Esophagus muscularis mucosa (tissue), 4 donors: ENCODE measurements at regions not wholly inside any gene's neighbourhood (a gene's known extent, or its start where the extent isn't known, plus 50 kb on each side); places are given as distances from the start of the nearest gene placed in this dataset.

Experiments
- DNase-seq: peaks from one replicate; pipeline ENCODE4 v3.0.0-alpha.2; 2017; ENCODE audit errors: extremely low spot score
- H3K27ac ChIP-seq, 4 donors: fragments of 200-600 bp; sonication (generic); replicated peaks in 1 of 4; 1 replicate in 3 of 4; 2 replicates in 1 of 4; pipeline ENCODE4 v1.5.1; 2016 to 2019; ENCODE audit warnings: mild to moderate bottlenecking in 1 of 4
- H3K27me3 ChIP-seq, 4 donors: fragments of 200-600 bp; sonication (generic); one replicate each; pipeline versions ENCODE4 v1.5.1 to v1.6.0; 2016 to 2019
- H3K36me3 ChIP-seq, 4 donors: fragments of 200-600 bp; sonication (generic); one replicate each; pipeline ENCODE4 v1.5.1; 2016 to 2019
- H3K4me1 ChIP-seq, 4 donors: fragments of 200-600 bp; sonication (generic); one replicate each; pipeline ENCODE4 v1.5.1; 2016 to 2019
- H3K4me3 ChIP-seq, 4 donors: fragments of 200-600 bp; sonication (generic); 1 replicate in 2 of 4; 2 replicates in 2 of 4; pipeline ENCODE4 v1.5.1; 2016 to 2019; ENCODE audit warnings: mild to moderate bottlenecking in 4 of 4, moderate library complexity in 1 of 4
- H3K9me3 ChIP-seq, 4 donors: fragments of 200-600 bp; sonication (generic); 1 replicate in 3 of 4; 2 replicates in 1 of 4; pipeline ENCODE4 v1.5.1; 2016 to 2019
- CTCF ChIP-seq, 3 experiments: fragments of 200-600 bp in 2 of 3; fragments of 450-650 bp in 1 of 3; sonication (generic) in 2 of 3; IDR thresholded peaks; one replicate each; pipeline ENCODE4 v1.5.1; 2017 to 2019; ENCODE audit warnings: antibody characterized with exemption in 3 of 3, mild to moderate bottlenecking in 2 of 3, moderate library complexity in 1 of 3
- EP300 ChIP-seq: sonication (generic); formaldehyde crosslinking; IDR thresholded peaks from one replicate; pipeline ENCODE4 v1.6.1; 2017; ENCODE audit warnings: antibody characterized with exemption
- POLR2A ChIP-seq: fragments of 450-650 bp; IDR thresholded peaks from one replicate; pipeline ENCODE4 v1.6.1; 2017; ENCODE audit warnings: antibody characterized with exemption, moderate library complexity, mild to moderate bottlenecking, low read depth
- POLR2AphosphoS5 ChIP-seq, 2 donors: sonication (generic); formaldehyde crosslinking; IDR thresholded peaks; one replicate each; pipeline ENCODE4 v1.6.1; 2017; ENCODE audit warnings: antibody characterized with exemption in 2 of 2
- whole genome bisulfite sequencing: methylation state at CpG from one replicate; pipeline ENCODE4 v1.1.5; 2018; 5-methylcytosine and 5-hydroxymethylcytosine counted together
- intact Hi-C: fragments of 100-400 bp; cut with DNase I; formaldehyde crosslinking; loops from one replicate; pipeline ENCODE4 v1.15.1; 2023

GRCh38 chr5:164561933-164562872, 1056.8 kb downstream of the MAT2B start:
- intact Hi-C loops = no loop called here
- no peak for TF ChIP-seq POLR2A
- no peak for TF ChIP-seq POLR2AphosphoS5 (IDR thresholded peaks at IDR 0.05)
- TF ChIP-seq CTCF (IDR thresholded peaks at IDR 0.05) = no peak
- no peak for TF ChIP-seq EP300
- H3K36me3 ChIP-seq = no peaks in the 10 kb centered on the region
- no peaks in the 10 kb centered on the region for H3K4me1 ChIP-seq
- H3K4me3 ChIP-seq = no peak overlapping the region
- H3K9me3 ChIP-seq = no peaks in the 10 kb centered on the region
- H3K27ac ChIP-seq = no peak overlapping the region
- DNase-seq = no peak
- 51% methylated on average over 7 of the region's 7 CpGs for WGBS
- H3K27me3 ChIP-seq = no peaks in the 10 kb centered on the region

GRCh38 chr5:164563370-164563769, 1058.0 kb downstream of the MAT2B start:
- intact Hi-C loops = no loop called here
- WGBS = 66% methylated on average over 1 of the region's 1 CpG

GRCh38 chr5:164573397-164573796, 1068.0 kb downstream of the MAT2B start:
- DNase-seq = no peak
- intact Hi-C loops = no loop called here
- H3K9me3 ChIP-seq = no peaks in the 10 kb centered on the region
- H3K36me3 ChIP-seq = no peaks in the 10 kb centered on the region
- H3K27ac ChIP-seq = no peak overlapping the region
- no peak for TF ChIP-seq EP300
- no peaks in the 10 kb centered on the region for H3K4me1 ChIP-seq
- no peak overlapping the region for H3K4me3 ChIP-seq
- 60% methylated on average over 2 of the region's 2 CpGs for WGBS
- H3K27me3 ChIP-seq = no peaks in the 10 kb centered on the region

More at GRCh38 chr5:164563370-164563769, 1058.0 kb downstream of the MAT2B start:
- no peaks in the 10 kb centered on the region for H3K27me3 ChIP-seq
- no peak overlapping the region for H3K4me3 ChIP-seq
- H3K4me1 ChIP-seq = no peaks in the 10 kb centered on the region
- H3K36me3 ChIP-seq = no peaks in the 10 kb centered on the region
- no peak overlapping the region for H3K27ac ChIP-seq
- TF ChIP-seq POLR2A = no peak
- no peak for TF ChIP-seq POLR2AphosphoS5 (IDR thresholded peaks at IDR 0.05)
- TF ChIP-seq CTCF (IDR thresholded peaks at IDR 0.05) = no peak
- TF ChIP-seq EP300 = no peak
- DNase-seq = no peak
- no peaks in the 10 kb centered on the region for H3K9me3 ChIP-seq

- H3K4me3 ChIP-seq = no peak overlapping the region
- TF ChIP-seq CTCF (IDR thresholded peaks at IDR 0.05) = no peak
- TF ChIP-seq EP300 = no peak
- no peak for TF ChIP-seq POLR2AphosphoS5 (IDR thresholded peaks at IDR 0.05)
- no peak for TF ChIP-seq POLR2A
- no peaks in the 10 kb centered on the region for H3K9me3 ChIP-seq
- intact Hi-C loops = no loop called here
- no peaks in the 10 kb centered on the region for H3K36me3 ChIP-seq
- no peaks in the 10 kb centered on the region for H3K27me3 ChIP-seq
- no peak overlapping the region for H3K27ac ChIP-seq
- 91% methylated on average over 2 of the region's 2 CpGs for WGBS
- H3K4me1 ChIP-seq = no peaks in the 10 kb centered on the region
- no peak for DNase-seq
Observed at GRCh38 chr5:164577201-164577600, 1071.8 kb downstream of the MAT2B start.

- DNase-seq = no peak
- intact Hi-C loops = no loop called here
- no peak for TF ChIP-seq POLR2A
- TF ChIP-seq POLR2AphosphoS5 (IDR thresholded peaks at IDR 0.05) = no peak
- TF ChIP-seq EP300 = no peak
- TF ChIP-seq CTCF (IDR thresholded peaks at IDR 0.05) = no peak
- Histone ChIP-seq H3K4me3 (no peak overlapping the region), H3K4me1 (no peaks in the 10 kb centered on the region), H3K27me3 (no peaks in the 10 kb centered on the region), H3K9me3 (no peaks in the 10 kb centered on the region), H3K27ac (no peak overlapping the region), H3K36me3 (no peaks in the 10 kb centered on the region)
- 66% methylated on average over 2 of the region's 2 CpGs for WGBS
Observed at GRCh38 chr5:164577742-164578141, 1072.3 kb downstream of the MAT2B start.
